PC-9 (cell line): ENCODE measurements at regions not wholly inside any gene's neighbourhood (a gene's known extent, or its start where the extent isn't known, plus 50 kb on each side); places are given as distances from the start of the nearest gene placed in this dataset.

Experiments used
- BruUV-seq: library from RNA; stranded (reverse); fragments of 400-500 nt; replicated peaks from 2 replicates; lab custom pipeline; 2021; lab: Mats Ljungman, UMichigan
- CTCF ChIA-PET: fragments of 300-600 bp; sonication (Branson Sonifier 250); formaldehyde crosslinking; loops from one replicate; lab custom pipeline; 2022; ENCODE audit warnings: antibody characterized with exemption; lab: Charles Lee
- POLR2A ChIA-PET: fragments of 300-600 bp; sonication (Branson Sonifier 250); formaldehyde crosslinking; loops from one replicate; lab custom pipeline; 2022; ENCODE audit warnings: antibody characterized with exemption; ENCODE audit not compliant: unreplicated experiment; lab: Charles Lee
- DNase-seq, 2 experiments: peaks; one replicate each; pipeline versions ENCODE4 v3.0.0 to v3.0.0-alpha.2; 2015 to 2022; ENCODE audit warnings: mixed read lengths in 1 of 2
- H2AFZ ChIP-seq: fragments of 200-600 bp; sonication (generic); 2 replicates; pipeline ENCODE4 v1.8.1; 2017; ENCODE audit warnings: antibody characterized with exemption
- H3F3A ChIP-seq: fragments of 200-600 bp; sonication (generic); 2 replicates; pipeline ENCODE4 v1.8.1; 2017; ENCODE audit warnings: antibody characterized with exemption, mild to moderate bottlenecking, low read depth; ENCODE audit not compliant: insufficient read depth
- H3K27ac ChIP-seq: fragments of 200-600 bp; sonication (generic); 2 replicates; pipeline ENCODE4 v1.6.1; 2016; ENCODE audit warnings: mixed run types
- H3K27me3 ChIP-seq: fragments of 200-600 bp; sonication (generic); 2 replicates; pipeline ENCODE4 v1.6.1; 2016; ENCODE audit warnings: low read depth, mixed run types; ENCODE audit not compliant: insufficient read depth
- H3K36me3 ChIP-seq: fragments of 200-600 bp; sonication (generic); 2 replicates; pipeline ENCODE4 v1.6.1; 2016; ENCODE audit warnings: low read depth, mixed run types
- H3K4me1 ChIP-seq: fragments of 200-600 bp; sonication (generic); replicated peaks from 2 replicates; pipeline ENCODE4 v1.6.1; 2016; ENCODE audit warnings: mixed run types; ENCODE audit not compliant: insufficient read depth
- H3K4me2 ChIP-seq: fragments of 200-600 bp; sonication (generic); 2 replicates; pipeline ENCODE4 v1.6.1; 2017; ENCODE audit warnings: mixed run types
- H3K4me3 ChIP-seq: fragments of 200-600 bp; sonication (generic); 2 replicates; pipeline ENCODE4 v1.6.1; 2016; ENCODE audit warnings: mixed run types
- H3K79me2 ChIP-seq: fragments of 200-600 bp; sonication (generic); 2 replicates; pipeline ENCODE4 v1.6.1; 2017; ENCODE audit warnings: low read depth, mixed run types
- H3K9me2 ChIP-seq: fragments of 200-600 bp; sonication (generic); 2 replicates; pipeline ENCODE4 v1.8.1; 2017; ENCODE audit warnings: mild to moderate bottlenecking; ENCODE audit not compliant: insufficient read depth
- H3K9me3 ChIP-seq: fragments of 200-600 bp; sonication (generic); 2 replicates; pipeline ENCODE4 v1.8.1; 2016; ENCODE audit warnings: low read depth; ENCODE audit not compliant: insufficient read depth
- H4K20me1 ChIP-seq: fragments of 200-600 bp; sonication (generic); 2 replicates; pipeline ENCODE4 v1.8.1; 2017; ENCODE audit not compliant: insufficient read depth
- EZH2 ChIP-seq: fragments of 200-600 bp; sonication (generic); IDR thresholded peaks from 2 replicates; pipeline ENCODE4 v1.8.0; 2017; ENCODE audit warnings: antibody characterized with exemption, low read depth
- intact Hi-C: fragments of 100-400 bp; cut with micrococcal nuclease; formaldehyde crosslinking; loops from one replicate; pipeline ENCODE4 v1.10.0; 2022; ENCODE audit not compliant: unreplicated experiment
- TF ChIP-seq, protein P1 (sequence below): fragments of 200-600 bp; sonication (generic); conservative IDR thresholded peaks from 2 replicates; pipeline ENCODE4 v1.6.1; 2017; ENCODE audit warnings: mixed run types, antibody characterized with exemption, mild to moderate bottlenecking, moderate library complexity

DNA sequence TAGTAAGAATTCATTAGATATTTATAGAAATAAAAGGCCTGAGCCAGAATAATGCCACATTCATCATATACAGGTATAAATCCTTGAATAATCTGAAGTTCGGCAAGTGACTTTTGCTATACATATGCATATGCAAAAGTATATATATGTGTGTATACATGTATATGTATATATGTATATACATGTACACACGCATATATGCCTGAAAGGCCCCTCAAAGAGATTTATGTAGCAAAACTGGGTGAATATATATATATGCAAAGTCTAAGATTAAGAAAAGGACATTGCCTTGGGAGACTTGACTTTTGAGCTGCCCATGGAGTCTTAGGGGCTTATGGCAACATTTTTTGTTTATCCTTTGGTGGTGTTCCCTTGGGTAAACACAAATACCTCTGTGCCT lies 231.4 kb downstream of the BMP2 start:
- Histone ChIP-seq H3K9me2 (no peaks in the 10 kb centered on the region), H4K20me1 (no peaks in the 10 kb centered on the region), H3K4me2 (no peak overlapping the region), H3F3A (no peaks in the 10 kb centered on the region), H3K27ac (no peak overlapping the region), H3K4me1 (no peaks in the 10 kb centered on the region), H3K9me3 (no peaks in the 10 kb centered on the region), H3K36me3 (no peaks in the 10 kb centered on the region), H2AFZ (no peak overlapping the region), H3K4me3 (no peak overlapping the region), H3K79me2 (no peaks in the 10 kb centered on the region), H3K27me3 (no peaks in the 10 kb centered on the region)
- ChIA-PET CTCF (no interaction called here), POLR2A (no interaction called here)
- intact Hi-C loops: no loop called here
- BruUV-seq: no TSS peak
- TF ChIP-seq, protein P1, sequence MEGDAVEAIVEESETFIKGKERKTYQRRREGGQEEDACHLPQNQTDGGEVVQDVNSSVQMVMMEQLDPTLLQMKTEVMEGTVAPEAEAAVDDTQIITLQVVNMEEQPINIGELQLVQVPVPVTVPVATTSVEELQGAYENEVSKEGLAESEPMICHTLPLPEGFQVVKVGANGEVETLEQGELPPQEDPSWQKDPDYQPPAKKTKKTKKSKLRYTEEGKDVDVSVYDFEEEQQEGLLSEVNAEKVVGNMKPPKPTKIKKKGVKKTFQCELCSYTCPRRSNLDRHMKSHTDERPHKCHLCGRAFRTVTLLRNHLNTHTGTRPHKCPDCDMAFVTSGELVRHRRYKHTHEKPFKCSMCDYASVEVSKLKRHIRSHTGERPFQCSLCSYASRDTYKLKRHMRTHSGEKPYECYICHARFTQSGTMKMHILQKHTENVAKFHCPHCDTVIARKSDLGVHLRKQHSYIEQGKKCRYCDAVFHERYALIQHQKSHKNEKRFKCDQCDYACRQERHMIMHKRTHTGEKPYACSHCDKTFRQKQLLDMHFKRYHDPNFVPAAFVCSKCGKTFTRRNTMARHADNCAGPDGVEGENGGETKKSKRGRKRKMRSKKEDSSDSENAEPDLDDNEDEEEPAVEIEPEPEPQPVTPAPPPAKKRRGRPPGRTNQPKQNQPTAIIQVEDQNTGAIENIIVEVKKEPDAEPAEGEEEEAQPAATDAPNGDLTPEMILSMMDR: no peak
- TF ChIP-seq EZH2: no peak
- no peak for DNase-seq

DNA sequence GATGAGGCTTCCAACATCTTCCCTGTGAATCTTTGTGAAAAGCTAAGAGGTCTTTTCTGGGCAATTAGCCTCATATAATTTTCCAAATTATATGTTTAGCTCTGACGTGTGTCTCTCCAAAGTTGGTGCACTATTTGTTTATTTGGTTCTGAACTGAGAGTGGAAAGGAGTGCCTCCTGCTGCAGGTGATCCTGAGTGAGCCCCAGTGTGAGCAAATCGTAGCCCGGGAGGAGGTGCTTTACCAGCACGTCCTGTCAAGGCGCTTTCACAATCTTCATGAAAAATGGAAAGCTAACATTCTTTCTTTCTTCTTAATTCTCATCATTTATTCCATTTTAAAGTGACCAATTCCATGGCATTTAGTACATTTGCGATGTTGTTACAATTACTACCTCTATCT lies 231.9 kb downstream of the BMP2 start:
- intact Hi-C loops: no loop called here
- Histone ChIP-seq H3K9me2 (no peaks in the 10 kb centered on the region), H2AFZ (no peak overlapping the region), H3K4me3 (no peak overlapping the region), H3K9me3 (no peaks in the 10 kb centered on the region), H3K4me1 (no peaks in the 10 kb centered on the region), H4K20me1 (no peaks in the 10 kb centered on the region), H3K4me2 (no peak overlapping the region), H3K27me3 (no peaks in the 10 kb centered on the region), H3K27ac (no peak overlapping the region), H3K79me2 (no peaks in the 10 kb centered on the region), H3K36me3 (no peaks in the 10 kb centered on the region), H3F3A (no peaks in the 10 kb centered on the region)
- no peak for DNase-seq
- no peak for TF ChIP-seq EZH2
- TF ChIP-seq, protein P1: no peak
- ChIA-PET POLR2A (no interaction called here), CTCF (no interaction called here)
- BruUV-seq: no TSS peak

DNA sequence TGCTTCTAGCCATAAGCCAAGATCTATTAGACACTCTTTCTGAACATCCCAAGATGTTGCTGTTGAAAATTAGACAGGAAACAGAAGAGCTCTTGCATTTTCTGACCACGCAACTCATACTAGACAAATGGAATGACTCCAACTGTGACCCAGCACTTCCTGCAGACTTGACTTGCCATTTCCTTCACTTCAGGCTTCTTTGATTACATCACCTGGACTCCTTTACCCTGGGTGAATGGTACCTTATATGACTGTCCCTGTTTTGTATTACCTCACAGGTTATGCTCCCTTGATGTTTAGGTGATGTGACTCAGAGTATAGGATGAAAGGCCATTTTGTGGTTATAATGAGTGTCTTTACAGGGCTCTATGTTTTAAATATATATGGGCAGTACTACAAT lies 236.1 kb downstream of the BMP2 start:
- TF ChIP-seq EZH2: no peak
- TF ChIP-seq, protein P1: no peak
- H3K4me2 ChIP-seq: no peak overlapping the region
- no peak overlapping the region for H3K27ac ChIP-seq
- DNase-seq: no peak
- no peaks in the 10 kb centered on the region for H3K27me3 ChIP-seq
- no peaks in the 10 kb centered on the region for H3K9me3 ChIP-seq
- H3K4me1 ChIP-seq: no peaks in the 10 kb centered on the region
- H2AFZ ChIP-seq: no peak overlapping the region
- no peaks in the 10 kb centered on the region for H3F3A ChIP-seq
- POLR2A ChIA-PET: no interaction called here
- no peaks in the 10 kb centered on the region for H3K36me3 ChIP-seq
- no peaks in the 10 kb centered on the region for H3K79me2 ChIP-seq
- H3K4me3 ChIP-seq: no peak overlapping the region
- H3K9me2 ChIP-seq: no peaks in the 10 kb centered on the region
- intact Hi-C loops: no loop called here
- no TSS peak for BruUV-seq
- no peaks in the 10 kb centered on the region for H4K20me1 ChIP-seq
- CTCF ChIA-PET: no interaction called here
